ENCODE measurements at regions not wholly inside any gene's neighbourhood (a gene's known extent, or its start where the extent isn't known, plus 50 kb on each side); places are given as distances from the start of the nearest gene placed in this dataset.

- Histone ChIP-seq H3K4me3 (no peak overlapping the region), H3K4me2 (no peak overlapping the region), H3K9me3 (no peaks in the 10 kb centered on the region), H3K27ac (no peak overlapping the region), H3K4me1 (peaks cover 4% of the 10 kb centered on the region; the same call in 2 of the 3 replicates)
- 65% methylated on average over 3 of the region's 3 CpGs for WGBS (ENCODE audit: missing lambda C conversion rate)
- no peak for ATAC-seq
- TF ChIP-seq ATOH8 (CRISPR knock-in tag; IDR thresholded peaks at IDR 0.05; ENCODE audit: low read depth) (no peak), GATA3 (IDR thresholded peaks at IDR 0.05; ENCODE audit: borderline replicate concordance) (no peak), CHD2 (IDR thresholded peaks at IDR 0.05; ENCODE audit: low read length, partially characterized antibody) (no peak), BCL3 (IDR thresholded peaks at IDR 0.05) (no peak), ZFP36 (IDR thresholded peaks at IDR 0.05; ENCODE audit: borderline replicate concordance, partially characterized antibody) (no peak), JUNB (IDR thresholded peaks at IDR 0.05) (no peak), CTCF (IDR thresholded peaks at IDR 0.05) (no peak), ESRRA (IDR thresholded peaks at IDR 0.05; ENCODE audit: borderline replicate concordance, low read length) (no peak), BHLHE40 (IDR thresholded peaks at IDR 0.05; ENCODE audit: low read depth, low read length) (no peak), CBX2 (IDR thresholded peaks at IDR 0.05; ENCODE audit: borderline replicate concordance, low read depth) (no peak), EHF (CRISPR knock-in tag; IDR thresholded peaks at IDR 0.05) (no peak), RCOR1 (IDR thresholded peaks at IDR 0.05; ENCODE audit: low read depth, low read length) (no peak), HOXB13 (CRISPR knock-in tag; IDR thresholded peaks at IDR 0.05; ENCODE audit: low read depth) (no peak), RNF2 (IDR thresholded peaks at IDR 0.05; ENCODE audit: borderline replicate concordance, low read depth) (no peak), TFCP2L1 (CRISPR knock-in tag; IDR thresholded peaks at IDR 0.05) (no peak), RAD21 (conservative IDR thresholded peaks at IDR 0.05 in 1 of 2, IDR thresholded peaks at IDR 0.05 in 1 of 2) (no peak), REST (IDR thresholded peaks at IDR 0.05) (no peak), USF2 (IDR thresholded peaks at IDR 0.05) (no peak), CEBPB (IDR thresholded peaks at IDR 0.05) (no peak)
- FAIRE-seq, result no peak
- no peak for DNase-seq (ENCODE audit: low read depth in 1 of 2, low spot score in 1 of 2)
- ChIA-PET CTCF (interaction anchor here (2.4 to 3.6 kb wide), 2 partner anchors 307 to 318 kb away, joined by 13 to 31 read pairs; no protein-coding TSS in a partner anchor), POLR2A (no interaction called here)
Observed at GRCh38 chr11:27179334-27179733, 138.7 kb downstream of the BBOX1 start.
